DMS79 treated with DMSO at 0.1 percent for 48 hours (cell line): ENCODE measurements at regions not wholly inside any gene's neighbourhood (a gene's known extent, or its start where the extent isn't known, plus 50 kb on each side); places are given as distances from the start of the nearest gene placed in this dataset.

Experiments
- DNase-seq: peaks from one replicate; lab custom pipeline; 2025; lab: John Stamatoyannopoulos, UW

DNA sequence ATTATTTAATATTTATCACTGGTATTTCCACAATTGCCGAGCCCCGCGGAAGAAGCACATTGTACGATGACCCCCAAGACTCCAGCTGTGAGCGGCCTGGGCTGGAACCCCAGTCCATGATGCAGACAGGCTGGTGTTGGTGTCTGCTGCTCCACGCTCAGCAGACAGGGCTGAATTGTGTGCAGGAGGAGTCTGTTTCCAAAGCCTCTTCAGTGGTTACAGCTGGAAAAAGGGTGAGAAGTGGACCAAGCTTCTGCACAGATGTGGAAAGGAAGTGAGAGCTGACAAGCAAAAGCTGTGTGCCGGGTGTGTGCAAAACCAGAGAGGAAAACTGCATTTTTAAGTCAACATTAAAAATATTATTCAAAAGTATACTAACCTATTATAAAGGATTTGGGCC is 500.4 kb downstream of the GALR1 start:
- no peak for DNase-seq

DNA sequence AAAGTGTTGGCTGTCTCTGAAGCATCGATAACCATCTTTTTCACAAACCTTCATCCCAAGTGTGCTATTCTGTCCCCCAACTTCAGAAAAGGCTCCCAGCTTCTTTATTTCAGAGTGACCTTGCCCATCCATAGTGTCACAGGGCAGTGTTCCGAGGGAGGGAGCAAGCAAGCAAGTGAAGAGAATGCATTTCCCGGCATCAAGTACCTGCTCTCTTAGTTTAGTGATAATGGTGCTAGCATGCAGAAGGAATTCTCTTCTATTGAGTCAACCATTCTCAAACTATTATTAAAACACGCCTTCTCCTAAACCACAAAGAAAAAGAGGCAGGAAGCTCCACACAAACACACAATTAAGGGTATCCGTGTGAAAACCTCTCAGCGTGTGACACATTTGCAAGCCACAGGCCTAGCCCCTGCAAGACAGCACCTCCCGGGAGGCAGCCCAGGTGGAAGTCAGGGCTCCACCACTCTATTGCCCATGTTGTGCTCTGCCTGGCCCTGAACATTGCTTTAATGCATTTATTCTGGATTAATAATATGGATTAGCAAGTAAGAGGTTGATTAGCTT is 504.9 kb downstream of the GALR1 start:
- DNase-seq, result no peak

DNA sequence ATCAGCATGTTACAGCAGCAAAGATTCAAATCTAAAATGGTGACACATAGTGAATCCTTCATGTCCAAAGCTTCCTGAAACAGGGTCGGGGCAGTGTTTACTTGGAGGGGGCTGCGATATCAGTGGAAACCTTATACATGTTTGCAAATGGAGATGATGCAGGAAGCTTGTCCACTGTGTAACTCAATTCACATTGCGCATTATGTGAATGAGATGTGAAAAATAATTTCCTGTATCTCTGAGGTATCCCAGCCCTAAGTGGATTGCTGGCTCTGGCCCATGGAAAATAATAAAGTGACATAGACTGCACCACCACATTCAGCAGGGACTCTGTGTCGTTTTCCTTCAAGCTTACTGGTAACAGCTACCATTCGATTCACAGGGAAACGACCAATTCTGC is 505.5 kb downstream of the GALR1 start:
- DNase-seq, result no peak

DNA sequence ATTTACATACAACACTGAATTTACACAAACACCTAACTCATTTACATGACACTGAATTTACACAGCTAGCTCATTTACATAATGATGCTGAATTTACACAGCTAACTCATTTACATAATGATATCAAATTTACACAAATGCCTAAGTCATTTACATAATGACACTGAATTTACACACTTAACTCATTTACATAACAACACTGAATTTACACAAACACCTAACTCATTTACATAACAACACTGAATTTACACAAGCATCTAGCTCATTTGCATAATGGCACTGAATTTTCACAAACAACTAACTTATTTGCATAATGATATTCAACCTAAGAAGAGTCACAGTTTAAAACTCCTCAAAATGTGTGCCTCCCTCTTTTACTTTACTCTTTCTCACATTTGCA is 511.7 kb downstream of the GALR1 start:
- DNase-seq, result no peak

DNA sequence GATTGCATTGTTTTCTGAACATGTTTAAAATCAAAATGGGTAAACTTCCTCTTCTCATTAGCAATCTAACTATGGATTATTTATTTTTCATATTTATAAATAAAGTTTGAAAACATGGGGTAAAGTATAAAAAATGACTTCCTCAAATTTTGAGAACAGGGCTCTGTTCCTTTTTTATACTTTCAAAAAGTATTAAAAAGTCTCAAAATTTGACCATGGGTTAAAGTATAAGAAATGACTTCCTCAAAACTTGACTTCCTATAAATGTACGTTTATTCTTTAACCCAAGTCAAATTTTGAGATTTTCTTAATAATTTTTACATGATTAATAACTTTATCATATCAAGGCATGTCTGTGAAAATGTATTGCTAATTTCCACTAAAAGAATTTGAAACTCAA is 512.4 kb downstream of the GALR1 start:
- DNase-seq, result no peak

DNA sequence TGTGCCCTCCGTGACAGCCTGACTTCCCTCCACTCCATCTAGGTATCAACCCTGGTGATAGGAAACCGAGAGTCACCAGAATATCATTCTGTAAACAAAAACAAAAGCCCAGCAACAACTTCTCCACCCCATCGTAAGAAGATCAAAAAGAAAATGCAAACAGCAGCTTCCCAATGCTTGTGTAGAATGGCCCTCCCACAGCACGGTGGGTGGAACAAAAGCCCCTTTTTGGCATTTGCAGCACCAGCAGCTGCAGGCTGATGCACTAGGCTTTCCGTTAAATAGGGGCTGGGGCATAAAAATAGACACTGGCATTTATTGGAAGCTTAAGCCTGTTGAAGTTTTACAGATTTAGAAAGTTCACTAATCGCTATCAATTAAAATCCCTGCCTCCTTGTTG is 513.0 kb downstream of the GALR1 start:
- DNase-seq, result no peak

DNA sequence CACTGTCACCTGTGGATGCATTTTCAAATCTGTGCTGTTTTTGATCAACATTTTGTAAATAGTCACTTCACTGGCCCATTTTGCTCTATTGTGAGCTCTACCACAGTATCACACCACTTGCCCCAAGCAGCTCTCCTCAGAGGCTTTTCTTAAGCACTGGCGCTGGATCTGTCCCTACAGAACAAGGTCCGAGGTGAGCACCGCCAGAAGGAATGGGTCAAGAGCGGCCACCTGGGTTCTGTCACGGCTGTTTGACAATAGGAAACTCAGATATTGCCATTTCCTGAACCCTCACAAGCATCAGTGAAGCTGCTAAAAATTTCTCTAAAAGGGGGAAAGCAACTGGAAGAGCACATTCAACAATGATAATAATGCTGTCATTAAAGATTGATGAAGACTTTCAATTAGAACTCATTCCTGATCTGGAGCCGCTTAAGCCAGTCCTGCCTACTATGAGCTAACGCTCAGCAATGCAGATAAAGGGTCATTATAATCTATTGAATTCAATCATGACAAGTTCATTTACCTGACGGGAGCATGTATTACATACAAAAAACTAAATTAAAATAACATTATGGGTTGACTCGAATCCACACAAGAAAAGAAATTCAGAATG is 514.0 kb downstream of the GALR1 start:
- DNase-seq, result no peak

DNA sequence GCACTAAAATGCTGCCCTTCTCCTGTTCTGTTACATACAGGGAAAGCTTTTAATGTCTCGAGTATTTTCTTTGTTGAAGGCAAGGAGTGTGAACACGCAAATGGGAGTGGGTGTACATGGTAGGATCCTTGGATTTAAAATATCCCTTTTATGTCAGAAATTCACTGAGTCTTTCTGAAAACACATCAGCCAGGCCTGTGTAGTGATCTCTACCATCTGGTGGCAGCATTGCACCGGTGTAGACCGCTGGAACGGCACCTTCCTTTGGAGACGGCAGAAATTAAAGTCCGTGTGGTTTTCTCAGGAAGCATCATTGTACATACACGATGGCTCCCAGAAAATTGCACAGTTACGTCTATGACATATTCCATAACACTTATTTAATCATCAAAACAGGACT is 515.8 kb downstream of the GALR1 start:
- DNase-seq, result peak; percentile 33

DNA sequence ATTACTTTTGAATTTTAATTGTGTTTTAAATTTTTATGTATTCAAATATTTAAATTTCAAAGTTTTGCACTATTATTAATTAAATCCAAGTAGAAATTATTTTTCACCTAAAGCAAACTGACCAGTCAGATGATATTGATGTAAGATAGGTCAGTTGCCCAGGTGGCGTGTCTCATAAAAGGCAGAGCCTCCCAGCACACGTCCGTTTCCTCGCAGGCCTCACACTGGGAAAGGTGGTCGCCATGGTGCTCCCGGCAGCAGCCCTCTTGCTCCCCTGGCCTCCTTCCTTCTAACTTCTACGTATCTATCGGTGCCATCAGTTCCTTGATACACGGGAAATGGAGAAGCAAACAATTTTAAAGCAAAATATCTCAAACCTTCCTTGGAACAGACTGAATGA is 516.8 kb downstream of the GALR1 start:
- no peak for DNase-seq

DNA sequence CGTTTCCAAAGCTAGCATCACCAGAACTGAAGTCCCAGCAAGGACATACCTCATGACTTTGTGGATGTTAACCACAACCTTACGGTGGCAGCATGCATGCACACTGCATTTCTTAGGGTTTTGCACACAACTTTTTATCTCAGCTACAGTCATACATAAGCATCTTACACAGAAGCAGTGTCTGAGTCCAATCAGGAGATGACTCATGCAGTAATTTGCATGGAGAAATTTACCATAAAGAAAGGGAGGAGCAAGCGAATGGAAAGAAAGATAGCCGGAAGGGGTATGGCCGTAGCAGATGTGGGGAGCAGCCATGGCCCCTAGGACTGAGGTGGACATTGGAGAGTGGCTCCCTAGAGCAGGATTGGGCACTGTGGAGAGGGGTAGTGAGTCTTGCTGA is 522.5 kb downstream of the GALR1 start:
- DNase-seq, result no peak

DNA sequence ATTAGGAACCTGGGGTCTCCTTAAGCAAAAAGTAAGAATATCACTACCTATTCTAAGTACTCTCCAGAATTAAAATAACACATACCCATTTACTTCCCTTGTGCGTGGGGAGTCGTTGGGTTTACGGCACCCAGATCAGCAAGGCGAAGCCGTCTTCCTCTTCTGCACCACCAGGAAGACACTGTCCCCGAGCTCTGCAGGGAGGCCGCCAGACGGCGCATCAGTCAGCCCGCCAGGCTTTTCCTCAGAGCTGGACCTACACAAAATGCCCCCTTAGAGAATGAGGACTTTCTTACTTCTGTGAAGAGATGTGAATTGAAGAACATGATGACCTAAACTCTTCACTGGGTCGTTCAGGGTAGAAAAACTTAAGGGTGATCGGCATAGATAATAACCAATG is 526.5 kb downstream of the GALR1 start:
- no peak for DNase-seq

DNA sequence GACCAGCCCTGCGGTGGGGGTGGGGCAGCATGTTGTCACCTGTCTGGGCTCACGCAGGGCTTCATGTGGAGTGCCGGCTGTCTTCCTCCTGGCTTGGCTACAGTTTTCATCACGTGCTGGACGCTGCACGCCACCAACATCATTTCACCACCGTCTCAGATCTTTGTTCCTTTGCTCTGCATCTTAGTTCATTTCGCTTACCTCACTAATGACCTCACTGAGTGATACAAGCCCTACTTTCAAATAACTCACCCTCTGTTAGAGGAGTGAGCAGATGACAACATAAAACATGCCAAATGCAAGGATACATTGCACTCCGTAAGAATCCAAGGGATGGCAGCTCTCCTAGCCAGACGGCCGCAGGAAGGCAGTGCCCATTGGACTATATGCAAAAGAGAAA is 527.5 kb downstream of the GALR1 start:
- no peak for DNase-seq

DNA sequence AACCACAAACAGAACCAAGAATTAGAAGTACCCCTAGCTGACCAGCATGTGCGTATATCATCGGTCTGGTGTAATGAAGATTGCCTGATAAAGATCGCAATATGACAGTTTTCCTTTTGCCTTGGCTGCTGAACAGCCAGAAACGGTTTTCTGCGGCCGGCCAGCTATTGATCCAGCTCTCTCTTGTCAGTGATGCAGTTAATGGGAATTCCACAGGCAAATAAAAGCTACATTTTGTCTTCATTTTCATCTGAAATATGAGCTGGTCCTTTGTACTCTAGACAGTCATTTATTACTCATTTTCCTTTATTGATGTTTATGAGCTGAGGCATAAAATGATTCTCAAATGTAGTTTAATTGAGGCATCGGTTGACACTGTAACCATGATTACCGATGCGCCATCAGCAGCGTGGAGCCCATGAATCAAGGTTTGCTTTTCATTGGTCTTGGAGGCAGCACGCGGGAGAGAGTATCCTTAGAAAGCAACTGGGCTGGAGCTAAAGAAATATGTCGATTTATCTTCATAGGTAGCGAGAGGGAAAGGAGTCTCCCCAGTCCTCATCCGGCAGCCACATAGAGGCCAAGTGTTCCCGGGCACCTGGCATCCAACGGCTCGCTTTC is 535.2 kb downstream of the GALR1 start:
- DNase-seq, result peak; percentile 50

DNA sequence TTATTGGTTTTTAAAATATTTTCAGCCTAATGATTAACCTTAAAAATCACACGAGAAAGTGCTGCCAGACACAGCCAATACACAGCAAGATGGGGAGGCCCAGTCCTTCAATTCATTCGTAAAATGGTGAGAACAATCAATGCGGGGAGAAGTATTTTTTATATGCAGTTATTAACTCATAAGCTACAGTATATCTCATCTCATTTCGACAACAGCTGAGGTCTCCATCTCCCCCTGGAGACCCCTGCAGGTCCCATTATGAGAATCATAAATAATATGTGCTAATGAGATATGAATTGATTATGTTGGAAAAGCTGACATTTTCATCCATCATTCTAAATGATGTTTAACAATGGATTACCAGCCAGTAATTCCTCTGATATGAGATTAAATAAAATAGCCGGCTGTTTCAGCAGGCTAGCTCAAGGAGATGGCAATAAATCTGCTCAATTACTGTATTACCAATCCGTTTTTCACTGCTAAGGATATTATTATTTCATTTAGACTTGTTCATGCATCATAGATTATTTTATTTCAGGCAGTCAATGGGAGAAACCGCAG is 535.8 kb downstream of the GALR1 start:
- DNase-seq, result no peak

DNA sequence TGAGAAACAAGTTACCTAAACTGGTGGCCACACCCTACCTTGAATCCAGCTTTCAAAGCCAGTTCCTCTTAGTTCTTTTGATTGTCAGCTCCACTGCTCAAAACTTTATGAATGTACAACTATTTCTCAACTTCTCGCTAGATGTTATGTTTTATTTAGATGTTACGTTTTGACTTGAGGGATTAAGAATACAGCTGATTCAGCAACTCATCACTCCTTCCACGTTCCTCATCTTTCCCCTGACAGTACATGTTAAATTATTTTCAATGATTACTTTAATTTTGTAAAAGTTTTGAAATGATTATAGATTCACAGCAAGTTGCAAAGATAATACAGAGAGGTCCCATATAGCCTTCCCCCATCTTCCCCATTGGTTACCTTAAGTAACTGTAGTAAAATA is 553.4 kb downstream of the GALR1 start:
- DNase-seq, result no peak

DNA sequence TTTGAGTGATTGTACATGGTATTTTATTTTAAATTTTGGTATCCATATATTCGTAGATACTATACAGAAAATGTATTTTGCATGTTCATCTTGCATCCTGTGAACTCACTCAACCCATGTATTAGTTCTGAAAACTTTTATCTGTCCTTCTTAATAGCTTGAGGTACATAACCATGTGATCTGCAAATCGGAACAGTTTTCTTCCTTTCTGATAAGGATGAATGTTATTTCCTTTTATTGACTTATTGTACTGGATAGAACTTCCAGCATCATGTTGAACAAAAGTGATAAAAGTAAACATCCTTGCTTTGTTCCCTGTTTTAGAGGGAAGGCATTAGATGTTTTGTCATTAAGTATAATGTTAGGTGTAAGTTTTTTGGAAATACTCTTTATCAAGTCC is 554.7 kb downstream of the GALR1 start:
- DNase-seq, result no peak

DNA sequence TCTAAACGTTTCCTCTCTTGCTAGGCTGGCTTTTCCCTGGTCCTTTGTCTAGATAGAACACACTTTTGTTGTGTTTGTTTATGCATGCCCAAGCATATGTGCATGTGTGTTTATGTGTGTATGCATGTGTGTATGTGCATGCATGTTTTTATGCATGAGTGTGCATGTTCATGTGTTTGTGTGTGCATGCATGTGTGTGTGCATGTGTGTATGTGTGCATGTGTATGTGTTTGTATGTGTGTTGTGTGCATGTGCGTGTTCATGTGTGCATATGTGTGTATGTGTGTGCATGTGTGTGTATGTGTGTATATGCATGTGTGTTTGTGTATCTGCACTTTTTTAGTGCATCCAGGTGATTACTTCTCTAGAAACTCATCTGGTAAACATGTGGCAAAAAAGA is 558.0 kb downstream of the GALR1 start:
- no peak for DNase-seq

DNA sequence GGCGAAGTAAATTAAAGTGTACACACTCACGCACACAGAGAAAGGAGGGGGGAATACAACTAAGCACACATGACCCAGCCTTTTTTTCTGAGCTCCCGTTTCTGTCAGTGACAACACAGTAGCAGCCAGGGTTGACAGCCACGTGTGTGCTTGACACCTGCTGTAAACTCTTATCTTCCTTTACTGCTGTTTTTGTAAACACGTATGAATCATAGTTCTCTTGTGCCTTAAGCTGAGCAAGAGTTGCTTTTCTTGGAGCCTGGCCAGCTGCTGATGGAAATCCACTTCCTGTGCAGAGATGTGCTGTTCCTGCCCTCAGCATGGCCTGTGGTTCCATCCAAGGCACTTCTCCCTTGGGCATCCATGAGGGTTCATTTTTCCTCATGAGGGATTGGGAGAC is 561.9 kb downstream of the GALR1 start:
- DNase-seq, result peak; percentile 2

DNA sequence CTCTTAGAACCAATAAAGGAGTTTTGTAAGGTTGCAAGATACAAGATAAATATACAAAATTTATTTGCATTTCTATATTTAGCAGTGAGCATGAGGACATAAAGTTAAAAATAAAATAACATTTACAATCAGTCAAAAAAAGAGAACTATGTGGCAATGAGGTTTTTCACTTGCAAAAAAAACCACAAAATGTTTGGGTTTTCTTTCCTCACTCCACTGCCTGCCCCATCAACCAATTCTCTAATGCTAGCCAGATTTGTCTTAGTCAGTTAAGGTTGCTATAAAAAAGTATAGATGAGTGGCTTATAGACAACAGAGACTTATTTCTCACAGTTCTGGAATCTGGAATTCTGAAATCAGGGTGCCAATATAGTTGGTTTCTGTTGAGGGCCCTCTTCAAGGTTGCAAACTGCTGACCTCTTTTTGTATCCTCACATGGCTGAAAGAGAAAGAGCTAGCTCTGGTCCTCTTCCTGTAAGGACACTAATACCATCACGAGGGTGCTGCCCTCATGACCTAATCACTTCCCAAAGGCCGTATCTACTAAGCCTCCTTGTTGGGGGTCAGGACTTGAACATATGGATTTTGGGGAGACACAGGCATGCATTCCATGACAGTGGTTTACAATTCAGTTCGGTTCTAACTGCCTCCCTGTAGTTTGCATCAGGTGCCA is 566.2 kb downstream of the GALR1 start:
- no peak for DNase-seq

DNA sequence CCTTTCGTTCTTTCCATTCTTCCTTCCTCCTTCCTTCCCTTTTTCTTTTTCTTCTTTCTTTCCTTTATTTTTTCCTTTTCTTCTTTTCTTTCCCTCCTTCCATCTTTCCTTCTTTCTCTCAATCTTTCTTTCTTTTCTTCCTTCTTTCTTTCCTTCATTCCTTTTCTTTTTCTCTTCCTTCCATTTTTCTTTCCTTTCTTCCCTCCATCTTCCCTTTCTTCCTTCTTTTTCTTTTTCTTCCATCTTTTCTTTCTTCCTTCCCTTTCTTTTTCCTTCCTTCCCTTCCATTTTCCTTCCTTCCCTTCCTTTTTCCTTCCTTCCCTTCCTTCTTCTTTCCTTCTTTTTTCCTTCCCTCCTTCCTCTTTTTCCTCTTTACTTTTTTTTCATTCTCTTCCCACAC is 568.7 kb downstream of the GALR1 start:
- no peak for DNase-seq

DNA sequence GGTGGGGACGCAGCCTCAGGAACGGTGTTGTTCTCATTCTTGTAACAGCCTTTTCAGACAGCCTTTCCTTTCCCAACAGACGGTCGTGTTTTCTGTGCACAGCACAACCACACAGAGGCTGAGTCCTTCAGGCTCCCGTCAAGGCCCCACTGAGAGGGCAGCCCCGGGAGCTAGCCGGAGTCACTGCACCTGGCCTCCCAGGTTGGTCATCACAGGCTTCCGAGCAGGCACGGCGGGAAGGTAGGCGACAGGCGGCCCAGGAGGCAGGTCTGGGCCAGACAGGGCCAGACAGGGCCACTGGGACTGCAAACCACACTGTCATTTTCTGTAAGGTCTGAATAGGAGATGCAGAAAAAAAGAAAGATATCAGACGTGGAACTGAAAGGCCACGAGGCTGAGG is 570.8 kb downstream of the GALR1 start:
- no peak for DNase-seq

DNA sequence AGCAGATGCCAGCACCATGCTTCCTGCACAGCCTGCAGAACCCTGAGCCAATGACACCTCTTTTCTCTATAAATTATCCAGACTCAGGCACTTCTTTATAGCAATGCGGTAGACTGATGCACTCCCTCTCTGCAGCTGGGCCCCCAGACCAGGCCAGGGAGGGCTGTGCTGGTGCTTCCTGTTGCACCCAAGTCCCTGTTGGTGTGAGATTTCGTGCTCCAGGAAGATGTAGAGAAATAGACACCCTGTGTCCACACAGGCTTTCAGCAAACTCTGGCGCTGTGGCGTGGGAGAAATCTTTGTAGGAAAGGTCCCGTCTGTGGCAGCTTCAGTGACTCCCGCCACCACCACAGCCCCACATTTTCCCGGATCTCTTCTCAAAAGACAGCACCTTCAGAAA is 572.2 kb downstream of the GALR1 start:
- no peak for DNase-seq

DNA sequence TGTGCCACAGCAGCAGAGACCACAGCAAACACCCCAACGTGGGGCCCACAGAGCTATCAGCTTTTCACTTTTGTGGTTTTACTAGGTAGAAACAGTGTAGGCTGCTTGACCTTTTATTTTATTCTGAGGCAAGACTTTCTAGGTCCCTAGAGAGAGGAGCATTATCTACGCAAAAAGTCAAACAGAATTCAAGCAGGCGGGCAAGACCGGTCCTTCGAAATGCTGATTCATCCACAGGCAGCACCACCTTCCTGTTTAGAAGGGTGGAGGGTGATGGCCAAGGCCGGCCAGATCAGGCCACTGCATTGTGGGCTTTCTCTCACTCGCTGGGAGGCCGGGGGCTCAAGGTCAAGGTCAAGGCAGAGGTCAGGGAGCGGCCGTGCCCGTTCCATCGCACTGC is 573.0 kb downstream of the GALR1 start:
- no peak for DNase-seq
